B cell (primary cell): ENCODE measurements at regions not wholly inside any gene's neighbourhood (a gene's known extent, or its start where the extent isn't known, plus 50 kb on each side); places are given as distances from the start of the nearest gene placed in this dataset.

Source experiments
- ATAC-seq: fragments of 200-7000 bp; cut with Tn5 transposase; one replicate; pipeline ENCODE4 v1.10.0; 2021; ENCODE audit warnings: low read depth, mild to moderate bottlenecking, moderate number of reproducible peaks, moderate library complexity
- CTCF ChIA-PET: fragments of 350-600 bp; sonication (Branson Sonifier 250); formaldehyde crosslinking; loops from one replicate; lab custom pipeline; 2021; ENCODE audit warnings: antibody characterized with exemption, inconsistent platforms; lab: Charles Lee
- POLR2A ChIA-PET: fragments of 350-600 bp; sonication (Branson Sonifier 250); formaldehyde crosslinking; loops from one replicate; lab custom pipeline; 2021; ENCODE audit warnings: antibody characterized with exemption; lab: Charles Lee
- DNase-seq: peaks from one replicate; pipeline ENCODE4 v3.0.0; 2013
- H2AFZ ChIP-seq: 2 replicates; pipeline ENCODE4 v1.6.1; 2012; ENCODE audit warnings: mild to moderate bottlenecking, low read depth, low read length; ENCODE audit not compliant: insufficient read depth, poor library complexity, severe bottlenecking
- H3K27ac ChIP-seq, 2 donors: 1 replicate in 1 of 2; 2 replicates in 1 of 2; pipeline ENCODE4 v1.5.1; 2012 to 2013; ENCODE audit warnings: low read length in 2 of 2, mild to moderate bottlenecking in 2 of 2, moderate library complexity in 1 of 2
- H3K27me3 ChIP-seq, 4 experiments: fragments of 200-600 bp in 1 of 4; sonication (generic) in 1 of 4; replicated peaks in 1 of 4; 1 replicate in 2 of 4; 2 replicates in 2 of 4; pipeline versions ENCODE4 v1.6.1 to v1.7.0; 2013 to 2016; ENCODE audit warnings: low read length in 3 of 4, mild to moderate bottlenecking in 2 of 4, mixed read lengths in 1 of 4, moderate library complexity in 1 of 4; ENCODE audit not compliant: insufficient read depth in 4 of 4, control insufficient read depth in 3 of 4; ENCODE audit errors: control extremely low read depth in 1 of 4
- H3K36me3 ChIP-seq, 2 experiments: replicated peaks in 1 of 2; 1 replicate in 1 of 2; 2 replicates in 1 of 2; pipeline versions ENCODE4 v1.6.1 to v1.7.1; 2013; ENCODE audit warnings: low read length in 1 of 2; ENCODE audit not compliant: insufficient read depth in 2 of 2, control insufficient read depth in 1 of 2; ENCODE audit errors: control extremely low read depth in 1 of 2, extremely low read depth in 1 of 2
- H3K4me1 ChIP-seq, 2 donors: fragments of 200-600 bp in 1 of 2; sonication (generic) in 1 of 2; 1 replicate in 1 of 2; 2 replicates in 1 of 2; pipeline versions ENCODE4 v1.5.1 to v1.6.1; 2013 to 2017; ENCODE audit warnings: low read length in 2 of 2; ENCODE audit not compliant: control insufficient read depth in 2 of 2, insufficient read depth in 2 of 2
- H3K4me2 ChIP-seq: replicated peaks from 2 replicates; pipeline ENCODE3; 2012; ENCODE audit warnings: mild to moderate bottlenecking, low read depth, low read length; ENCODE audit not compliant: poor library complexity, severe bottlenecking
- H3K4me3 ChIP-seq, 5 experiments: fragments of 200-600 bp in 1 of 5; sonication (generic) in 1 of 5; 1 replicate in 3 of 5; 2 replicates in 2 of 5; pipeline versions ENCODE4 v1.5.1 to v1.7.0; 2011 to 2016; ENCODE audit warnings: low read length in 4 of 5, mild to moderate bottlenecking in 4 of 5, low read depth in 2 of 5, control low read depth in 1 of 5, moderate library complexity in 1 of 5; ENCODE audit not compliant: insufficient read depth in 1 of 5; ENCODE audit errors: control extremely low read depth in 1 of 5, extremely low read depth in 1 of 5
- H3K79me2 ChIP-seq: fragments of 200-600 bp; sonication (generic); one replicate; pipeline ENCODE4 v1.6.0; 2016; ENCODE audit warnings: low read length; ENCODE audit not compliant: control insufficient read depth, insufficient read depth
- H3K9ac ChIP-seq: fragments of 200-600 bp; sonication (generic); 2 replicates; pipeline ENCODE4 v1.6.1; 2017; ENCODE audit warnings: mild to moderate bottlenecking, low read length, moderate library complexity
- H3K9me3 ChIP-seq, 3 donors: one replicate each; pipeline versions ENCODE4 v1.6.1 to v1.7.1; 2013; ENCODE audit warnings: low read length in 2 of 3; ENCODE audit not compliant: control insufficient read depth in 2 of 3, insufficient read depth in 1 of 3; ENCODE audit errors: control extremely low read depth in 1 of 3
- H4K20me1 ChIP-seq: 2 replicates; pipeline ENCODE4 v1.6.0; 2012; ENCODE audit warnings: mild to moderate bottlenecking, low read length; ENCODE audit not compliant: insufficient read depth, control insufficient read depth, poor library complexity, severe bottlenecking
- H3K27ac Mint-ChIP-seq: one replicate; pipeline ENCODE4 v1.8.0; 2021; ENCODE audit warnings: mixed read lengths
- H3K27me3 Mint-ChIP-seq: one replicate; pipeline ENCODE4 v1.8.0; 2021; ENCODE audit warnings: mixed read lengths
- H3K4me1 Mint-ChIP-seq: one replicate; pipeline ENCODE4 v1.8.0; 2021; ENCODE audit warnings: mixed read lengths
- H3K4me3 Mint-ChIP-seq: one replicate; pipeline ENCODE4 v1.8.0; 2021; ENCODE audit warnings: mixed read lengths
- H3K9me3 Mint-ChIP-seq: one replicate; pipeline ENCODE4 v1.8.0; 2022; ENCODE audit warnings: mixed read lengths; ENCODE audit not compliant: insufficient read depth
- CTCF ChIP-seq: fragments of 200-600 bp; IDR thresholded peaks from one replicate; pipeline ENCODE4 v1.8.0; 2022; ENCODE audit warnings: antibody characterized with exemption, mild to moderate bottlenecking
- EZH2 ChIP-seq: IDR thresholded peaks from 2 replicates; pipeline ENCODE4 v1.6.1; 2012; ENCODE audit warnings: borderline replicate concordance, low read depth, mild to moderate bottlenecking, moderate library complexity, low read length; ENCODE audit not compliant: insufficient read depth, poor library complexity, severe bottlenecking
- WGBS: methylation state at CpG from one replicate; pipeline ENCODE4 v1.1.5; 2013; ENCODE audit warnings: missing lambda C conversion rate; ENCODE audit not compliant: insufficient coverage; 5-methylcytosine and 5-hydroxymethylcytosine counted together
- intact Hi-C: fragments of 100-400 bp; cut with micrococcal nuclease; formaldehyde crosslinking; loops from one replicate; pipeline ENCODE4 v1.10.0; 2022

- Histone ChIP-seq H3K4me3 (no peak overlapping the region), H3K27me3 (no peaks in the 10 kb centered on the region), H3K79me2 (no peaks in the 10 kb centered on the region), H3K27ac (no peak overlapping the region), H3K4me2 (no peak overlapping the region), H2AFZ (no peak overlapping the region), H4K20me1 (no peaks in the 10 kb centered on the region), H3K4me1 (no peaks in the 10 kb centered on the region), H3K9ac (no peak overlapping the region), H3K36me3 (no peaks in the 10 kb centered on the region), H3K9me3 (peaks cover 0 to 6% (median 2%) of the 10 kb centered on the region in 3 donors)
- H3K4me1 Mint-ChIP-seq = no peaks in the 10 kb centered on the region
- H3K27me3 Mint-ChIP-seq = peaks cover 4% of the 10 kb centered on the region
- peaks cover 2% of the 10 kb centered on the region for H3K9me3 Mint-ChIP-seq
- H3K27ac Mint-ChIP-seq = no peak overlapping the region
- ChIA-PET CTCF (no interaction called here), POLR2A (no interaction called here)
- WGBS = no CpG with 5 or more reads among the region's 3 CpGs
- ATAC-seq (no peak), DNase-seq (no peak)
- no peak for TF ChIP-seq CTCF
- no peak for TF ChIP-seq EZH2
- intact Hi-C loops = no loop called here
- H3K4me3 Mint-ChIP-seq = no peak overlapping the region
These were observed 143.1 kb upstream of the RREB1 start for GRCh38 chr6:6964675-6965074.

- CTCF ChIA-PET = interaction anchor here (2.0 kb wide), 1 partner anchor 272 kb away, joined by 4 read pairs; no protein-coding TSS in a partner anchor
- 78% methylated on average over 1 of the region's 1 CpG for WGBS
- DNase-seq = no peak
- Mint-ChIP-seq H3K9me3 (no peaks in the 10 kb centered on the region), H3K27me3 (peaks cover 4% of the 10 kb centered on the region), H3K4me1 (no peaks in the 10 kb centered on the region), H3K4me3 (no peak overlapping the region), H3K27ac (no peak overlapping the region)
- no peak overlapping the region for H3K9ac ChIP-seq
- H3K79me2 ChIP-seq = no peaks in the 10 kb centered on the region
- no peak overlapping the region for H3K27ac ChIP-seq
- TF ChIP-seq EZH2 (no peak), CTCF (no peak)
- intact Hi-C loops = no loop called here
- H3K36me3 ChIP-seq = no peaks in the 10 kb centered on the region
- no peak for ATAC-seq
- H3K4me3 ChIP-seq = no peak overlapping the region
- POLR2A ChIA-PET = no interaction called here
- no peaks in the 10 kb centered on the region for H3K4me1 ChIP-seq
- no peak overlapping the region for H3K4me2 ChIP-seq
- no peak overlapping the region for H2AFZ ChIP-seq
- H3K9me3 ChIP-seq = peaks cover 0 to 3% (median 0%) of the 10 kb centered on the region in 3 donors
- H3K27me3 ChIP-seq = peaks cover 0 to 3% (median 0%) of the 10 kb centered on the region in 4 experiments
- H4K20me1 ChIP-seq = no peaks in the 10 kb centered on the region
These were observed 141.6 kb upstream of the RREB1 start for GRCh38 chr6:6966127-6966526.
